Adrenal gland (tissue), 5 donors: ENCODE measurements at regions not wholly inside any gene's neighbourhood (a gene's known extent, or its start where the extent isn't known, plus 50 kb on each side); places are given as distances from the start of the nearest gene placed in this dataset.

Experiments
- POLR2A ChIP-seq, 2 donors: fragments of 450-650 bp; IDR thresholded peaks; one replicate each; pipeline ENCODE4 v1.6.1; 2017; ENCODE audit warnings: antibody characterized with exemption in 2 of 2, mild to moderate bottlenecking in 2 of 2, moderate library complexity in 1 of 2
- TF ChIP-seq, protein P1 (sequence below), 6 experiments: fragments of 450-650 bp in 4 of 6; fragments of 200-600 bp in 2 of 6; sonication (generic) in 1 of 6; IDR thresholded peaks; 1 replicate in 5 of 6; 2 replicates in 1 of 6; pipeline versions ENCODE4 v1.5.1 to v1.8.0; 2016 to 2021; ENCODE audit warnings: antibody characterized with exemption in 6 of 6, mild to moderate bottlenecking in 2 of 6, moderate library complexity in 1 of 6
- donor health status: DM: no; HTN: no; CAD: no.

DNA sequence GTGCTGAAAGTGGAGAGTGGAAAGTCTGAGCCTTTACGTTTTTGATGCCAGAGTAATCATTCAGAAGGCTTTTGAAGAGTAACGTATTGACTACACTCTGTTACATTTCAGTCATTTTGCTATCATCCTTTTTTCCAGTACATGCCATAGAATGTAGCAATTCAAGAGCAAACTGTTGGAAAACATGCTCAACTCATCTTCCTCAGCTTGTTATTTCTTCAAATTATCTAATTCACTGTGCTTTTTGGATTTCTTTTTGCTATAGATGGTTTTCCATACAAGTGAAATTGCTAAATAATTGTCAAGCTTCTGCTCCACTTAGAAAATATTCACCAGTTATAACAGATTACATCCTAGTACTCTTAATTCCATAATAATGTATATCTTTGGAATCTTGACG lies 129.9 kb upstream of the CLEC14A start:
- TF ChIP-seq, protein P1, sequence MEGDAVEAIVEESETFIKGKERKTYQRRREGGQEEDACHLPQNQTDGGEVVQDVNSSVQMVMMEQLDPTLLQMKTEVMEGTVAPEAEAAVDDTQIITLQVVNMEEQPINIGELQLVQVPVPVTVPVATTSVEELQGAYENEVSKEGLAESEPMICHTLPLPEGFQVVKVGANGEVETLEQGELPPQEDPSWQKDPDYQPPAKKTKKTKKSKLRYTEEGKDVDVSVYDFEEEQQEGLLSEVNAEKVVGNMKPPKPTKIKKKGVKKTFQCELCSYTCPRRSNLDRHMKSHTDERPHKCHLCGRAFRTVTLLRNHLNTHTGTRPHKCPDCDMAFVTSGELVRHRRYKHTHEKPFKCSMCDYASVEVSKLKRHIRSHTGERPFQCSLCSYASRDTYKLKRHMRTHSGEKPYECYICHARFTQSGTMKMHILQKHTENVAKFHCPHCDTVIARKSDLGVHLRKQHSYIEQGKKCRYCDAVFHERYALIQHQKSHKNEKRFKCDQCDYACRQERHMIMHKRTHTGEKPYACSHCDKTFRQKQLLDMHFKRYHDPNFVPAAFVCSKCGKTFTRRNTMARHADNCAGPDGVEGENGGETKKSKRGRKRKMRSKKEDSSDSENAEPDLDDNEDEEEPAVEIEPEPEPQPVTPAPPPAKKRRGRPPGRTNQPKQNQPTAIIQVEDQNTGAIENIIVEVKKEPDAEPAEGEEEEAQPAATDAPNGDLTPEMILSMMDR (IDR thresholded peaks at IDR 0.05) = no peak
- no peak for TF ChIP-seq POLR2A (IDR thresholded peaks at IDR 0.05)
